ENCODE measurements at regions not wholly inside any gene's neighbourhood (a gene's known extent, or its start where the extent isn't known, plus 50 kb on each side); places are given as distances from the start of the nearest gene placed in this dataset.
"Not testable (repeated sequence)": the region's sequence is repeated elsewhere in the genome, so short reads cannot be mapped to it uniquely, and the experiment has no call there.

GRCh38 chr12:58750484-58750883 lies 169.8 kb downstream of the LRIG3 start:
- intact Hi-C loops (cut with DNase I) = no loop called here
- no peaks in the 10 kb centered on the region for H3K27me3 ChIP-seq
- no peaks in the 10 kb centered on the region for H3K4me1 ChIP-seq
- no peak for DNase-seq
- no peak overlapping the region for H3K4me3 ChIP-seq
- no peaks in the 10 kb centered on the region for H3K36me3 ChIP-seq
- no peak for ATAC-seq
- no peak overlapping the region for H3K27ac ChIP-seq
- no peaks in the 10 kb centered on the region for H3K9me3 ChIP-seq
- no peak for TF ChIP-seq CTCF (IDR thresholded peaks at IDR 0.05)

GRCh38 chr12:58757422-58757821 lies 162.9 kb downstream of the LRIG3 start:
- H3K36me3 ChIP-seq = no peaks in the 10 kb centered on the region

DNA sequence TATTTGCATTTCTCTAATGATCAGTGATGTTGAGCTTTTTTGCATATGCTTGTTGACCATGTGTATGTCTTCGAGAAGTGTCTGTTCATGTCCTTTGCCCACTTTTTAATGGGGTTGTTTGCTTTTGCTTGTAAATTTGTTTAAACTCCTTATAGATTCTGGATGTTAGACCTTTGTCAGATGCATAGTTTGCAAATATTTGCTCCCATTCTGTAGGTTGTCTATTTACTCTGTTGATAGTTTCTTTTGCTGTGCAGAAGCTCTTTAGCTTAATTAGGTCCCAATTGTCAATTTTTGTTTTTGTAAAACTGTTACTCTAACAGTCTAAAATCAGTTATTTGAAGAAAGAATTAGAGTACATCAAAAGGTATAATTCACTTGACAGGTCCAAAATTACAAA lies 160.6 kb downstream of the LRIG3 start:
- H3K9me3 ChIP-seq; H3K4me1 ChIP-seq; ATAC-seq; H3K27me3 ChIP-seq; H3K27ac ChIP-seq; H3K36me3 ChIP-seq; intact Hi-C loops (cut with DNase I); H3K4me3 ChIP-seq; DNase-seq: not testable (repeated sequence)

More at GRCh38 chr12:58757422-58757821, 162.9 kb downstream of the LRIG3 start:
- no peak overlapping the region for H3K4me3 ChIP-seq
- no peak for DNase-seq
- intact Hi-C loops (cut with DNase I) = no loop called here
- no peak overlapping the region for H3K27ac ChIP-seq
- H3K4me1 ChIP-seq = no peaks in the 10 kb centered on the region
- no peaks in the 10 kb centered on the region for H3K27me3 ChIP-seq
- no peak for TF ChIP-seq CTCF (IDR thresholded peaks at IDR 0.05)
- no peak for ATAC-seq
- no peaks in the 10 kb centered on the region for H3K9me3 ChIP-seq

GRCh38 chr12:58761308-58761707 lies 159.0 kb downstream of the LRIG3 start:
- Histone ChIP-seq H3K4me3 (no peak overlapping the region), H3K36me3 (no peaks in the 10 kb centered on the region), H3K27ac (no peak overlapping the region), H3K27me3 (no peaks in the 10 kb centered on the region), H3K4me1 (no peaks in the 10 kb centered on the region), H3K9me3 (no peaks in the 10 kb centered on the region)
- no peak for TF ChIP-seq CTCF (IDR thresholded peaks at IDR 0.05)
- ATAC-seq (no peak), DNase-seq (no peak)
- intact Hi-C loops (cut with DNase I) = no loop called here

GRCh38 chr12:58764100-58764953 lies 156.0 kb downstream of the LRIG3 start:
- intact Hi-C loops (cut with DNase I) = no loop called here
- ATAC-seq = no peak
- no peaks in the 10 kb centered on the region for H3K36me3 ChIP-seq
- no peak for DNase-seq
- no peaks in the 10 kb centered on the region for H3K27me3 ChIP-seq
- no peak overlapping the region for H3K4me3 ChIP-seq
- H3K9me3 ChIP-seq = no peaks in the 10 kb centered on the region
- H3K4me1 ChIP-seq = no peaks in the 10 kb centered on the region
- H3K27ac ChIP-seq = no peak overlapping the region
- TF ChIP-seq CTCF (IDR thresholded peaks at IDR 0.05) = no peak

- ATAC-seq (no peak), DNase-seq (no peak)
- TF ChIP-seq CTCF (IDR thresholded peaks at IDR 0.05) = no peak
- H3K4me3 ChIP-seq = no peak overlapping the region
- no peaks in the 10 kb centered on the region for H3K27me3 ChIP-seq
- no peaks in the 10 kb centered on the region for H3K4me1 ChIP-seq
- intact Hi-C loops (cut with DNase I) = no loop called here
- H3K27ac ChIP-seq = no peak overlapping the region
- no peaks in the 10 kb centered on the region for H3K36me3 ChIP-seq
- no peaks in the 10 kb centered on the region for H3K9me3 ChIP-seq
These were observed 155.2 kb downstream of the LRIG3 start for GRCh38 chr12:58765076-58765475.
